SIG-M5 (cell line): ENCODE measurements at regions not wholly inside any gene's neighbourhood (a gene's known extent, or its start where the extent isn't known, plus 50 kb on each side); places are given as distances from the start of the nearest gene placed in this dataset.

Experiments used
- DNase-seq: peaks from one replicate; lab custom pipeline; 2025; lab: John Stamatoyannopoulos, UW

- no peak for DNase-seq
These were observed 226.8 kb downstream of the TMEM167A start for GRCh38 chr5:82850393-82850792.

DNA sequence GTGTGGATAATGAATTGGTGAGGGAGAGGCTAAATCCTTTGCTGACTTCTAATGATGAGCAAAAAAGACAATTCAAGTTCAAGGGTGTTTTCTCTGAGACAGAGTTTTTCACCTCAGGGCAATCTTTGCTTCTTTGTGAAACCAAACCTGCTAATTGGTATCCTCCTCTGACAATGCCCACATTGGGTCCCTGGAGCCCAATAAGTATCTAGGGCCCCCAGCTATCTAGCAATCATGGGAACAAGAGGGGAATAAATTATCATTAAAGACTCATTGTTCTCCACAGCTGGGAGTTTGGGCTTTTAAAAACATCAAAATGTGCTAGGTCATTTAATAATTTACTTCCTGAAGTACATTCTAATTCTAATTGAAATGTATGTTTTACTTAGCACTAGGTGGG, 227.3 kb downstream of the TMEM167A start:
- no peak for DNase-seq

DNA sequence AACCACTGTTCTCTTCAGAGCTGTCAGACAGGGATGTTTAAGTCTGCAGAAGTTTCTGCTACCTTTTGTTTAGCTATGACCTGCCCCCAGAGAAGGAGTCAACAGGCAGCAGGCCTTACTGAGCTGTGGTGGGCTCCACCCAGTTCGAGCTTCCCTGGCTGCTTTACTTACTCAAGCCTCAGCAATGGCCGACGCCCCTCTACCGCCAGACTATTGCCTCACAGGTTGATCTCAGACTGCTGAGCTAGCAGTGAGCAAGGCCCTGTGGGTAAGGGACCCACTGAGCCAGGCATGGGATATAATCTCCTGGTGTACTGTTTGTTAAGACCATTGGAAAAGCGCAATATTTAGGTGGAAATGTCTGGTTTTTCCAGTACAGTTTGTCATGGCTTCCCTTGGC, 229.6 kb downstream of the TMEM167A start:
- no peak for DNase-seq

DNA sequence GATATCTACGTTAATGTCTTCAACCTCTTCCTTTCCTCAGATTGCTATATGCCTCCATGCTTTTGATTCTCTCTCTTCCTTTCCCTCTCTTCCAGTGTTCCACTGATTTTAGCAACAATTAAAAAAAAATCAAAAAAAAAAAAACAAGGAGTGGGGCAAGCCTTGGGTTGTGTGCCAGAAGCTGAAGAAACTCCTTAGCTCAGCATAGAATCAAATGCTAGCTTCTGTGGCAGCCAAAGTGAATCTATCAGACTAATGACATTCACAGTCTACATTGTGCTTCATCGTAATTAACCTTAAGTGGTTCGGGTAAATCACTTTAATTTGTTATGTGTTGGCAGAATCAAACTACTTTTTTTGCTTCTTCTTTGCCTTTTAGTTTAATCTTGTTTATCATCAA, 237.3 kb downstream of the TMEM167A start:
- no peak for DNase-seq

DNA sequence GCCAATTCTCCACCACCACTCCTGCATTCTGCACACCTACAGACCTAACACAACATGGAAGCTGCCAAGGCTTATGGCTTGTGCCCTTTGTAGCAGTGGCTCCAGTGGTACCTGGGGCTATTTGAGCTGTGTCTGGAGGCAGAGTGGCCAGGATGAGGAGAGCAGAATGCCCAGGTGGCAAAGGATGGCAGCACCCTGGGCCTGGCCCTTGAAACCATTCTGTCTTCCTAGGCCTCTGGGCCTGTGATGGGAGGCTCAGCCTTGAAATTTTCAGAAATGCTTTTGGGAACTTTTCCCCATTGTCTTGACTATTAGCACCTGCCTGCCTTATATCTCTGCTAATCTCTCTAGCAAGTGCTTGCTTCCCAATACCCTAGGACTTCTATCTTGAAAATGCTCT, 241.7 kb downstream of the TMEM167A start:
- no peak for DNase-seq

DNA sequence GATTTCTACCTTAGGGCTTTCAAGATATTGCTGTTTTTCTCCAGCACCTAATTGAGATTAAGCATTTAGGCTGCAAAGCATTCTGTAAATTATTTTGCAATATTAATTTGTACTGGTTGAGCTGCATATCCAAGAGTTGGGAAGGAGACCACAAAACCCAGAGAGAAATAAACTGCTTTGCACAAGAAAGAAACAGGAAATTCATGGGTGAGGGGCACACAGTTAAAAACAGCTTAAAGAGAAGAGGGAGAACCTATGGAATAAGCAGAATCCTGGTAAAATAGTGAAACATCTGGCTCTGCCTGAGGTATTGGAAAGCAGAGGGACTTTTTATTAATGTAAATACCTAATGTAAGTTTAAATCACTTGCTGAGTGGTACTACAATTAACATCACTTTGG, 243.0 kb downstream of the TMEM167A start:
- no peak for DNase-seq

DNA sequence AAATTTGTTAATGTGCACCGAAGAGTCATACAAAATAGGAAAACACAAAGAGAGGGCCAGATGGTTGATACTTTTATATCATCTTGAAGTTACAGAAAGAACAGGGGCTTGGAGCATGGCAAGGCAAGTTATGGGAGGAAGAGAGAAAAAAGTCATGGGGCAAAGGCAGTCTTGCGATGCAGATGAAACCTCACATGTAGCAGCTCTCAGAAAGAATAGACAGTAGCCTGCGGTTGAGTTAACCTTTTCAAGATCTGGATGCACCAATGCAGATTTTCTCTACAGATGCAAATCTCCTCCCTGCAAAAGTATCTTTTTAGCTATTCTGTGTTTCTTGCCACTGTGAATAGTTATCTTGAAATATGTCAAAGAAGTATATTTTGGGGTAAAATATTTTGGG, 243.9 kb downstream of the TMEM167A start:
- DNase-seq = no peak

DNA sequence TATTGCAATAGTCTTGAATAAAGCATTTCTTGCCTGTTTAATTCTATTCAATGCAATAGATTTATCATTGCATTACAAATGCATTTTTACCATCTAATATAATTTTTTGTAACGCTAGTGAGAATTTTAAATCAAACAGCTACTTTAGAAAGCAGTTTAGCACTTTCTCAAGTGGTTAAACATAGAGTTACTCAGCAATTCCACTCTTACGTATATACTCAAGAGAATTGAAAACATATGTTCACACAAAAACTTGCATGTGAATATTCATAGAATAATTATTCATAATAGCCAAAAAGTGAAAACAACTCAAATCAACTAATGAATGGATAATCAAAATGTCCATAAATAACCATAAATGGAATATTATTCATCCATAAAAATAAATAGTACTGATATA, 244.7 kb downstream of the TMEM167A start:
- DNase-seq = no peak

- no peak for DNase-seq
These were observed 249.0 kb downstream of the TMEM167A start for GRCh38 chr5:82828211-82828610.

GRCh38 chr5:82827651-82828050, 249.5 kb downstream of the TMEM167A start:
- no peak for DNase-seq

DNA sequence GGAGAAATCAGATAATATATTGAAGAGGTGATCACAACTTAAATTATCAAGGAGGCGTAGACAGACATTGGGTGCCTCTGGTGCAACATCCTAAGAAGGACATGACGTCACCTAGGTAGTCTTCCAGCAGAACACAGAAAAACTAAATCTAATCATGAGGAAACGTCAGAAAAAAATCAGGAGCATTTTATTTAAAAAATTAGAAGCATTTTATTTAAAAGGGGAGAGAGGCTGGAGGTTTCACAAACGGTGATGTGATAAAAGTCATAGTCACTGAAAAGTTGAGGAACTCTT, 254.6 kb downstream of the TMEM167A start:
- no peak for DNase-seq

GRCh38 chr5:82821846-82822633, 255.2 kb downstream of the TMEM167A start:
- no peak for DNase-seq

DNA sequence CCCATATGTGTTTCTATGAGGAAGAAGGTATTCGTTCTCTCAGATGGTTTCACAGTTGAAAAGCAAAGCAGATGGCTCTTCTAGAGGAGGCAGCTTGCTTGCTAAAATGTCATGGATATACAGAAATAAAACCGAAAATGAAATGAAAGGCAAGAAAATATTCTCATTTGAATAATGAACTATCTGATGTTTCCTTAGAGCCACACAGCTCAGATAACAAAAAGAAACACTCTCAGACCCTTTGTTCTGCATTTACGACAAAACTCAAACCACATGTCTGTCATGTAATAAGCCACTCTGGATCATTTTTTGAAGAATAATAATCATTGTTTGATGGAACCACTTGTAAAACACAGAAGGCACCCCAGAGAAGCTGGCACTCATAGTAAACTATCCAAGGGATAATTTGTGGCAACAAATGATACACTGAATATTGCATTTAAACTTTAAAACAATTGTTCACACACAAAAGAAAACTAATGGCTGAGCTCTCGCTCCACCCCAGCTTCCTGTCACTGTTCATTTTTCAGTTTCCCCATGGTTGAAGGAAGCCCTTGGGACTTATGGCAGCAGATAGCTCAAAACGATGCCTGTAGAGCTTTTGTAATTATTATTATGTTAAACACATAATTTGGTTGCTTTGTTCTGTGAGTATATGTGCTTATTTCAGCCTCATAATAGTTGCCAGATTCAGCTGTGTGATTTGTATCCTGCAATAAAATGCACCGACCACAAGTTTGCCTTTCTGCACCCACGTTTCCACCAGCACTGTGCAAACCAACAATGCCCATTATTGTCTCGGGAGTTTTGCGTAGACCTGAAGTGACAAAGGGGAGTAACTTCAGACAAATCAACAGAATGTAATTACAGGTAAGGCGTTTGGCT, 256.0 kb downstream of the TMEM167A start:
- DNase-seq = no peak

GRCh38 chr5:82820188-82820587, 257.0 kb downstream of the TMEM167A start:
- no peak for DNase-seq

DNA sequence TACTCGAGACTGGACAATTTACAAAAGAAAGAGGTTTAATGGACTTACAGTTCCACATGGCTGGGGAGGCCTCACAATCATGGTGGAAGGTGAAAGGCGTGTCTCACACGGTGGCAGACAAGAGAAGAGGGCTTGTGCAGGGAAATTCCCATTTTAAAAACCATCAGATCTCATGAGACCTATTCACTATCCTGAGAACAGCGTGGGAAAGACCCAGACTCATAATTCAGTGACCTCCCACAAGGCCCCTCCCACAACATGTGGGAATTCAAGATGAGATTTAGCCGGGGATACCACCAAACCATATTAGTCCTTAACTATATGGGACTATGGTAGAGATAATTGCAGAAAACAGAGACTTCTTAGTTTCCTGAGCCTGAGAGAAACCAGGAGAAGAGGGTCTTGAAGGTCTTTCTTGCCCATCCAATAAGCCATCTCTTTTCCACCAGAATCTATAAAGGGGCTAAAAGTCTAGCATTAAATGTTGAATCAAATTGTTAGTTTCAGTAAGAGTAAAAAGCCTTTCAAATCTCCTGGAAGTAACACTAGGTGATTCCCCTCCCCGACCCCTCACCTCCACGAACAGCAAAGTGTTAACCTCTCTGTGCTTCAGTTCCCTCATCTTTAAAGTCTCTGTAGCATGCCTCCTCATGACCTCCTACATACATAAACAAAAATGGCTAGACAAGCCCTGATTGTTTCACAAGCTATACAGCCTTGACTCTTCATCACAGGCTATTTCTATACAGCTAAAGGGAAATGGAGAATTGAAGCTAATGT, 259.1 kb downstream of the TMEM167A start:
- no peak for DNase-seq

- DNase-seq = no peak
These were observed 260.3 kb downstream of the TMEM167A start for GRCh38 chr5:82816926-82817325.

DNA sequence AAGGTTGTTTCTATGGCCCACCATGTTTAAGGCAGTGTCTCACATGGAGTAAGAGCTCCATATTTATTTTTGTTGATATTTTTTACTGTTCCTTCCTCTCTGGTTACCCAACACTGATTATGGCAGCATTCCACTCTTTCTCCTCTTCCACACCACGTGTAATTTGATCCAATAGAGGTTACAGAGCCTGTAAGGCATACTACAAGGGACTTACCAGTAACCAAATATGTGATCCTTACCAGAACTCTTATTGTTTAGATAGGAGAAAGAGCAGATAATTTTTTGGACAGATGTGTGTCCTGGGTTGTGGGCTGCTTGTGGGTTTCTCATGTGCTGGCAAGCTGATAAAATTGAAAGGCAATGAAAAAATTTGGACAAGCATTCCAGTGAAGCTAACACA, 261.3 kb downstream of the TMEM167A start:
- DNase-seq = no peak

GRCh38 chr5:82813861-82814260, 263.3 kb downstream of the TMEM167A start:
- no peak for DNase-seq

- DNase-seq = no peak
These were observed 264.6 kb downstream of the TMEM167A start for GRCh38 chr5:82812575-82812974.

DNA sequence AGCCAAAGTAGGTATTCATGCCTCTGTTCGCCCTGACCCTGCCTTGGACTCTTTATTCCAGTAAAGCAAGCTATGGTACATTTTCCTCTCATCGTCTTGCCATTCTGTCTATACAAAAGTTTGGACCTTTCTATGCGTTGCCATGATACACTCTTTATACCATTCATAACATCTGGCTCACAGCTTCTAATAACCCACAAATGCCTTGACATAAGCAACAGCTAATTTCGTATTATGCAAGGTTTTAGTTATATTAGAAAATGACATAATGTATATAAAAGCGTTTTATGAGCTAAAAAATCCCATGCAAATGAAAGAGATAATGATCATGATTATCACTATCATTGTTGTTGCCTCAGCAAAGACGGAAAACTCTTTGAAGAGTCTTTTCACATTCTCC, 265.7 kb downstream of the TMEM167A start:
- DNase-seq = no peak

DNA sequence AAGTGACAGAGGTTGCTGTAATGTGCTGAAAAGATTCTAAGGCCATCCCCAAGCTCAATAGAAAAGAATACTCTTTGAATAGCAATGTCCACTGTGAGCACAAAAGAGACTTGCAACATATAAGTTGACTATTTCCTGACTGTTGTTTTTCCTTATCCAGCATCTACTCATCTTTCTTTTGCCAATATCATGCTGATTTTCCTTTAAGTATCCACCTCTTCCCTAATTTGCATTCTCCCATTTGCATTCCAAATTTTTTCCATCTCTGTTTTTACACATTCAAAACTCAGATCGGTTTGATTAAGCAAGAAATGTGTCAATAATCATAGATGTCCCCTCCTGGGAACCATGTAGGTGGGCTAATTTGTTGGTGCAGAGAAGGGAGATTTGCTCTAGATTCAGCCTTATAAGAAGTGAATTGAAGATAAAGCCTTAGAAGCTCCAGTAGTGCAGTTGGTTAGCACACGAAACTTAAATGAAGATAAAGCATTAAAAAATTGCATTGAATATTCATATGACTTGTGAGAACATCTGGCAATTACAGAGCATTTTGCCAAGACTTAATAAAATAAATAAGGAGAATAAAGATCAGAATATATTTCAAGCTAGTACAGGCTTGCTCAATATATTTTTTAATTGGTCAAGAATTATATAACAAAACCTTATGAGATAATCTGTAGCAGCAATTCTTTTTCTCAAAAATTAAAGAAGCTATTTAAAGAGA, 267.6 kb downstream of the TMEM167A start:
- no peak for DNase-seq

DNA sequence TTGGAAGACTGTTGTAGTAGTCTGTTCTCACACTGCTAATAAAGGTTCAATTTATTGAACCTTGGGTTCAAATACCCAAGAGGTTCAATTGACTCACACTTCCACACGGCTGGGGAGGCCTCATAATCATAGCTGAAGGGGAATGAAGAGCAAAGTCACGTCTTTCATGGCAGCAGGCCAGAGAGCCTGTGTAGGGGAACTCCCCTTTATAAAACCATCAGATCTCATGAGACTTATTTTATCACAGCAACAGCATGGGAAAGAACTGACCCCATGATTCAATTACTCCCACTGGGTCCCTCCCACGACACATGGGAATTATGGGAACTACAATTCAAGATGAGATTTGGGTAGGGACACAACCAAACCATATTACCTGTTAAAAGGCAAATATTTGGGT, 268.2 kb downstream of the TMEM167A start:
- DNase-seq = no peak
